Activated CD4-positive, alpha-beta T cell treated with anti-CD3 and anti-CD28 coated beads, Interleukin-2, Interleukin-6, amounts not matched to agents 100 ng/mL and 50 ng/mL, durations not matched to agents 16 hours and 8 hours (primary cell): ENCODE measurements at regions not wholly inside any gene's neighbourhood (a gene's known extent, or its start where the extent isn't known, plus 50 kb on each side); places are given as distances from the start of the nearest gene placed in this dataset.

Source experiments
- DNase-seq: peaks from one replicate; pipeline ENCODE4 v3.0.0-alpha.2; 2020

DNA sequence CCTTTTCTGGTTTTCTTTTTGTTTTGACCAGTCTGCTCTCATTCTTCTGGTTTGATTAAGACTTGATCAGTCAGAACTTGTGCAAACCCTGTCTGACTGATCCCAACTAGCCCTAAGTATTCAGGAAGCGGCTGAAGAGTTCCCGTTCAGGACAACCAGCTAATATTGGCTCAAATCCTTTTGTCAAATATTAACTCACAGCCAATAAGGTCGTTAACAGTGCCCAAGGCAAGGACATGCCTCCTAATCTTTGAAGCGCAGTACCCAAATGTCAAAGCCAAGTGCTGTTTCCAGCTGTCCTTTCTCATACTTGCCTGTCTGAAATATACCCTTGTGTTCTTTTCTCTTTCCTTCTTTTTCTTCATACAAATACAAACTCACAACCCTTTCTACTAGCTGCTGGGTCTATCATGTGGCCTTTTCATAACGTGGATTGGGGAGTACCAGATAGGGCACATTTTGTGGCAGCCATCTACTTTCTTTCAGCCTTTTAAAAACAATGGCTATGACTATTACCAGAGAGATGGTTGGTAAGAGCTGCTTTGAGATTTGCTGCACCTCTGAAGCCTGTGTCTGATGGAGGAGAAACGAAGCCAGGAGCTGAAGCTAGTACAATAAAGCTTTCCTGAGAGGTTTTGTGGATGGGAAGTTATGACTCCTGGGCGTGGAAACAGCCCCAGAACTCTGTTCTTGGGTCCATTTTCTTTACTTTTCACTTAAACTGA lies 266.4 kb upstream of the ZNF608 start:
- no peak for DNase-seq

GRCh38 chr5:125014202-125014601 lies 267.8 kb upstream of the ZNF608 start:
- no peak for DNase-seq

- no peak for DNase-seq
Observed at GRCh38 chr5:125017796-125018195, 271.4 kb upstream of the ZNF608 start.

DNA sequence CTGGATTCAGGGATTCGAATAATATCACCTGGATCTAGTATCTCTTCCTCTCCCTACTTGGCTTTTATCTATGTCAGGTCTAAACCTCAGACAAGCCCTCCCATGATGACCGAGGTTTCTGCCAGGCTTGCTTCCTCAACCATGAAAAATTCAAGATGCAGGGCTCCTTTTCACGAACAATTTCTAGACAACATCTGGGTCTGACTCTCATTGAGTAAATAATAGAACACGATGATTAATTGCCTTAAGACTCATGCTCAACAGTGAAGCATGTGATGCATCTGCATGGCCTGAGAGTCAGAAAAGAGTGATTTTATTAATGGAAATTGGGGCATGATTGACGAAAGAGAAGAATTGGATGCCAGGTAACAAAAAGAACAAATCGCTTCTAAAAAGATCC lies 277.2 kb upstream of the ZNF608 start:
- DNase-seq = no peak

DNA sequence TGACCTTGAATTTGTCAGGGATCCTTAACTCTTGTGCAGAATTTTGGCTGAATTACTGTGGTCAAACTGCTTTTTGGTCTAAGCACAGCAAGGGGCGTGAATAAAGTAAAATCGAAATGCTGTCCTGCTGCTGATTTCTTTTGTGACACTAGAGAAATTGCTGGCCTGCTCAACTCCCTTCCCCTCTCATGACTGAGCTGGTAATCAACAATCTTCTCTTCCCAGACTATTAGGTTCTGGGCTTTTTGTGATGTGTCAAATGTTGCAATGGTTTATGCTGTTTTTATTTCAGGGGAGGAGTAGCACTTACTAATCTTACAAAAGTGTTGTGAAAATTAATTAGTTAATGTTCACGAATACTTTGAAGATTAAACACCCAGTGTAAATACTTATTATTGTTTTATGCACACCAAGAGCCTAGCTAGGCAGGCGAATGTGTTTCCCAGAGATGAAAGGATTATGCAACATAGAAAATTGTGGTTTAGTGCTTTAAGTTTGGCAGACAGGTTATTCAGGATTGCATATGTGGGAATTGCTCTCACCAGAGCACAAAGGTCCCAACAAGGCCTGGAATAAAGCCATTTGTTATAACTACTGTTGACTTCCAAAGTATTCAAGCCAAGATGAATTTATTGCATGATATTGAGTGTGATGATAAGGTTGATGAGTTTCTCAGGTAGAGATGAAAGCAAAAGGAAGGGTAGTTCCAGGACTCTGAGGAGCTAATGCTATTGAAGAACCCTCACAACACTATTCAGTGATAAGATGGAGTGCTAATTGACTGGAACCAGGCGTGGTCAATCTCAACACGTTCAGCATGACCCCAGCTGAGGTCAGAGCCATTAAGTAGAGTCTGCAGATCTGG lies 280.7 kb upstream of the ZNF608 start:
- no peak for DNase-seq

DNA sequence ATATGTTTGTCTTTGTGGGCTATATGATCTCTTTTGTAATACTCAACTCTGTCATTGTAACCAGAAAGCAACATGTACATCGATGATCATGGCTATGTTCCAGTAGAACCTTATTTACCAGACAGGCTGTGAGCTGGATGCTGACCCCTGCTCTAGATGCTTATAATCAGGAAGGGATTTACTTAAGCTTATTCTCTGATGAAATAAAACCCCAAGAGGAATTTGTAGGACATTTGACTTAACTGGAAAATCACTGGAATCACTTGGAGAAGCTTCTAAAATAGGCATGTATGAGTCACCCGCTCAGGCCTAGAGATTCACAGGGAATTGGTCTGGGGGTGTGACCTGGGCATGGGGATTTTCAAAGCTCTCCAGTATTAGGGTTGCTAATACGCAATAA lies 285.8 kb upstream of the ZNF608 start:
- DNase-seq = no peak

DNA sequence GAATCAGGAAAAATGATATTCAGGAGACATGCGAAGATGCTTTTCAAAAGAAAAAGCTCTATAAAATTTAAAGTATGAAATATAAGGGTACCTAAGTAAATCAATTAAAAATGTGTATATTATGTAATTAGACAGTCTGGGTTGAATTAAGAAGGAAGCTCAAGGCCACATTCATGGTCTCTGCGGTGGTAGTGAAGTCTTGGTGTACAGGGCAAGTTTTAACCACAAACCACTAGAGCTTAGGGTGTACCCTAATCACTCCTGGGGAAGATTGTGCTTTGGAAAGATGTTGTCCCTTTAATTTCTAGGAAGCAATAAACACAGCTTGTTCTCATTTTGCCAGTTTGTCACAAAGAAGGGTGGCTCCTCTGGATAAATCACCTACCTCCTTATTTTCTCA lies 287.2 kb upstream of the ZNF608 start:
- no peak for DNase-seq

GRCh38 chr5:125034331-125034730 lies 287.9 kb upstream of the ZNF608 start:
- no peak for DNase-seq

GRCh38 chr5:125036494-125036893 lies 290.1 kb upstream of the ZNF608 start:
- no peak for DNase-seq

GRCh38 chr5:125037020-125037419 lies 290.6 kb upstream of the ZNF608 start:
- no peak for DNase-seq

DNA sequence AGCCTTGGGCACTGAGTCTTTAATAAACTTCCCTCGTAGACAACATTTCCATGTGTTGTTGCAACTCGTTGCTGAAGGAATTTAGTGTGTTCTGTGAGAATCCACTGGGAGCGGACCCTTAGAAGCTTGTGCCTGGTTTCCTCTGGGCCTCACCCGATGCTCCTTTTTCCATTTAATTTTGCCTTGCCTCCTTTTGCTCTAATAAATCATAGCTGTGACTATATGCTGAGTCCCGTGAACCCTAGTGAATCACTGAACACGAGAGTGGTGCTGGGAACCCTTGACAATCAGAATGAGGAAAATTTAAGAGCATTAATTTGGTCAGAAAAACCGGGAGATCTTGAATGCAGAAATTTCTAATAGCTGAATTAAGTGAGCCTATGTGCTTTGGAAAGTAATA lies 291.1 kb upstream of the ZNF608 start:
- DNase-seq = no peak

DNA sequence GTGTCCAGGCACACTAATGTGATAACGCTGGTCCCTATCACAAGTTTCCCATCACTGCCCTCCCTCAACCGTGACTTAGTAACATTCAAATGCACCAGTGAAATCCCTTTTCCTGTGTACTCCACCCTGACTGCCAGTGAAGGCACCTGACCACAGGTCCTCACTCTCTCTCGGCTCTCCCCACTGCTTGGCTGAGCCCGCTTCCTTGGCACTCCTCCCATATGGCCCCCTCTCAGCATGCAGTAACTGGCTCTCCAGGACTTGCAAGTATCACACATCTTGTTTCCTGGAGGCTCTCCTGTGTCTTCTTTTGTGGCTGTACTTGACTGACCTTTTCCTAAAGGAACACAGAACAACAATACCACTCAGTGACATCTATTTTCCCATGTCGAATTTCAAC lies 292.0 kb upstream of the ZNF608 start:
- DNase-seq = no peak

DNA sequence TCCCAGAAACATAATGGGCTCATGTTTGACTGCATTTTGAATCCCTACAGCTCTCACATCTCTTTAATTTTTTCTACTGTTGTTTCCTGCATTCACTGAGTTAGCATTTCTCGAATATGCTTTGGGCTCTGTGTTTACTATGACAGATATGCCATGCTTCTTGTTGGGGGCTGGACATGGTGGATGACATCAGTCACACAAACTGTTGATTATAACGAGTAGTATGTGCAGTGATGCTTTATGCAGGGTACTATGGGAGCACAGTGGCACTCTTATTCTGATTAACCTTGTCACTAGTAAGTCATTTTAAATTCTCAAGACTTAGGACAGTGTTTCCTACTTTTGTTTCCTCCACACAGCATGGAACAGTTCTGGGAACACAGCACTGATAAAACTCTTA lies 295.4 kb upstream of the ZNF608 start:
- no peak for DNase-seq

DNA sequence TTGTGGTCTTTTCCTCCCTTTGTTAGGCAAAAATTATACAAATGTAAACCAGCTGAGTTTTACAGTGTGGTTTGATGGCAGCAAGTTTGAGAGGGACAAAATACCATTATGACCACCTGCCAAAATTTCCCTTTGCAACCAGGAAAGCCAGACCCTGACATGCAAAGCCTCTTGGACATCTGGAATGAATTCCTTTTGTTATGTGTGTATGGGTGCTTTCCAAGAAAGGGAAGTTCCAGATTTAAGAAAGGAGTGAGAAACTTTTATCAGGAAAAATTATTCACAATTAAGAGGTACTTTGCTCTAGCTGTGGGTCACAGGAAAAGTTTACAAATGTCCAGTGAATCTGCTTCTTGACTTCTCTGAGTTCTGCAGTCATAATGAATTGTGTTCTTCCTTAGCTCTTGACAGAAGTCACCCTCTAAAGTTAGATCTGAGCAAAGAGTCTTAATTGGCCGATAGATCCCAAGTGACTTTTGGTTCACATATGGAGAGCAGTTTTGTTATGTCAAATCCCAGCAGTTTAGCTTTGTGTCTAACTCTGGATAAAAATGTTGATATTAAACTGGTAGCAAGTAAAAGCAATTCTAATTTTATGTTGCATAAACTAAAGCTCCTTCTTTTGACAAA lies 295.9 kb upstream of the ZNF608 start:
- DNase-seq = no peak

- no peak for DNase-seq
Observed at GRCh38 chr5:125043781-125044391, 297.4 kb upstream of the ZNF608 start.

- no peak for DNase-seq
Observed at GRCh38 chr5:125044491-125045282, 298.2 kb upstream of the ZNF608 start.

- DNase-seq = no peak
Observed at GRCh38 chr5:125045646-125046045, 299.2 kb upstream of the ZNF608 start.

DNA sequence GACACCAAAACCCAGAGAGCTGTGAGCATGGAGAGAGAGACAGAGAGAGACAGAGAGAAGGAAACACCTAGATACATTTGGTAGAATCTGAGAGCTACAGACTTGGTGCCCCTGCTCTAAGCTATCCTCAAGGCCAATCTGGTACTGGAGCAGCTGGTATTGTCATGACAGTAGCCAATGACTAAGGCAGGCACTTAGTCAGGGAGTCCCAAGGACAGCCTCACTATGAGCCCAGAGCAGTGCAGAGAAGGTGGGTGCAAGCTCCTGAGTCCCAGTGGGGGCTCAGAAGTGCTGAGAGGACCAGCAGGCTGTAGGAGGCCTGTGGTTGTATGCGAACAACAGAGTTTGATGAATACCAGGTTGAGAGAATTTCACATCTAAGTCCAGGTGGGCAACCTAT lies 300.4 kb upstream of the ZNF608 start:
- DNase-seq = no peak

DNA sequence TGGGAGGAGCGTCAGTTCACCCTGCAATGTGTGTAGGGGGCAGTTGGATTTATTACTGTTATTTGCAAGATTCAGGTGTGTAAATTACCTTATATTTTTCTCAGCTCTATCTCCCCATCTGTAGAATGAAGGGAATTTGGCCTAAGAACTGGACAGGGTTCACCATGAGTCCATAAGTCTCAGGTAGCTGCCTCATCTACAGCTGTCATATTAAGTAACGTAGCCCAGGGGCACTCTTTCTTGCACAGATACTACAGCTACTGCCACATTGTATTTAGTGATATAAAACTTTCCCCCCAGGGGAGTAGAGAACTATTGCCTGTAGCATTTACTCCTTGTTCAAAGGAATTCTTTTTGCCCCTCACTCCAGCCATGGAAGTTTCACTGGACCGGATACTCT lies 301.4 kb upstream of the ZNF608 start:
- no peak for DNase-seq

GRCh38 chr5:125049721-125050702 lies 303.6 kb upstream of the ZNF608 start:
- DNase-seq = no peak

GRCh38 chr5:125050926-125051325 lies 304.5 kb upstream of the ZNF608 start:
- no peak for DNase-seq
